HG03159 (cell line): ENCODE measurements at regions not wholly inside any gene's neighbourhood (a gene's known extent, or its start where the extent isn't known, plus 50 kb on each side); places are given as distances from the start of the nearest gene placed in this dataset.
"Not testable (repeated sequence)": the region's sequence is repeated elsewhere in the genome, so short reads cannot be mapped to it uniquely, and the experiment has no call there.

Source experiments
- ATAC-seq: cut with Tn5 transposase; IDR thresholded peaks from one replicate; pipeline ENCODE4 v1.9.1; 2021; ENCODE audit warnings: mild to moderate bottlenecking, moderate library complexity; ENCODE audit not compliant: unreplicated experiment

GRCh38 chr5:177863822-177864446, 81.2 kb upstream of the FAM153A start:
- not testable (repeated sequence) for ATAC-seq

DNA sequence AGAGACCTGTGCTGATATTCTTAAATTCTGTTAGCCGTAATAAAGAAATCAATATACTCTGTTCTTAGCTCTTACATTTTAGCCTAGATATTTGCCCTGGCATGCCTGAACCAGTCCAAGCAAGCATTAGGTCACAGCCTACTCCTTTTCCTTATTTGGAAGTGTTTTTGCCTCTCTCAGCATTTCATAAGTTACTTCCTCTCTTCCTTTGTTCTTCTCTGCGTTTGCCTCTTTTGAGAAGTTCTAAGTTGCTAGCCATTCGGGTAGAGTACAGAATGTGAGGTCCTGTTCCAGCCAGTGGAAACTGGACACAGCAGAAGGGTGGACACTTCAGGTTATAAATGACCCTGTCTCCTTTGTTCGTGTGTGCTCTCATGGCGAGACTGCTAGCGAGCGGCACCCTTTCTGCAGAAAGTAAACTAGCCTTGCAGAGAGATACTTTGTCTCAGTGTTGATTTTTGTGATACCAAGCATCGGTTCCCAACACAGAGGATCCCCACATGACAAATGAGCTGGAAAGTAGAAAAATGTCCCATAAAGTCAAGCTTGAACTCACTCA, 75.0 kb upstream of the FAM153A start:
- ATAC-seq = not testable (repeated sequence)

GRCh38 chr5:177856474-177856873, 73.8 kb upstream of the FAM153A start:
- not testable (repeated sequence) for ATAC-seq

GRCh38 chr5:177847914-177848313, 65.2 kb upstream of the FAM153A start:
- not testable (repeated sequence) for ATAC-seq

GRCh38 chr5:177846598-177846997, 63.9 kb upstream of the FAM153A start:
- not testable (repeated sequence) for ATAC-seq

DNA sequence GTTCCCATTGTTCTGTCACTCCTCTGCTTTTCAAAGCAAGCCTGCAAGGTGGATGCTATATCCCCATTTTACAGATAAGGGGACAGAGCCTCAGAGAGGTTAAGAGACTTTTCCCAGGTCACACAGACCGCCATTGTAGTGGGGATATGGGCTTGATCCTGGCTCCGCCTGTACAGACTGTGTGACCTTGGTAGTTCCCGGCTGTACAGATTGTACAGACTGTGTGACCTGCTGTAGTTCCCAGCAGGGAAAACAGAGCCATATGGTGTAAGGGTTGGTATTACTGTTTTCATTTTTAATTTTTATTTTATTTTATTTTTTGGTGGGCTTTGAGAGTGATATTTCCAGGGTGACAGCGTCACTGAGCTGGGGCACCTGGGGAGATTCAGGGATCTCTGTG, 63.2 kb upstream of the FAM153A start:
- not testable (repeated sequence) for ATAC-seq

DNA sequence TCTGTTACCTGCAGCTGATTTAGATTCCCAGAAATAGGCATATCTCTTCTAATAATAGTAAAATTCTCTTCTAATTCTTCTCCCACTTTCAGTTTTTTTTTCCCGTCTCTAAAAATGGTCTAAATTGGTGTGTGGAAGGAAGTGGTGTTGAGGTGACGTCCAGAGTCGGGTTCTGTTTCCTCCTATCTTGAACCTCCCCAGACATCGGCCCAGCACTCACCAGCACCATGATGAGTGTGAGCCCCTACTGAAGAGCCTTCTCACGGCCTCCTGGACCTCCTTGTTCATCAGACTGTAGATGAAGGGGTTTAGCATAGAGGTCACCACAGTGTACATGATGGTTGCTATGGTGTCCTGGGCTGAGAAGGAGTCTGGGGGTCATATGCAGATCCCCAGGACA, 53.5 kb upstream of the FAM153A start:
- ATAC-seq = not testable (repeated sequence)
